Natural killer cell (primary cell): ENCODE measurements at regions not wholly inside any gene's neighbourhood (a gene's known extent, or its start where the extent isn't known, plus 50 kb on each side); places are given as distances from the start of the nearest gene placed in this dataset.

Experiments
- ATAC-seq, 3 donors: fragments of 150-1000 bp in 2 of 3; fragments of 200-7000 bp in 1 of 3; cut with Tn5 transposase; 1 replicate in 1 of 3; 2 replicates in 2 of 3; pipeline ENCODE4 v1.10.0; 2021; ENCODE audit warnings: mild to moderate bottlenecking in 2 of 3, moderate library complexity in 2 of 3
- DNase-seq, 2 donors: peaks; one replicate each; pipeline versions ENCODE4 v3.0.0 to v3.0.0-alpha.2; 2013 to 2021; ENCODE audit warnings: mixed read lengths in 1 of 2
- H3K27ac ChIP-seq: one replicate; pipeline ENCODE4 v1.5.1; 2013; ENCODE audit warnings: mild to moderate bottlenecking, low read length
- H3K27me3 ChIP-seq: one replicate; pipeline ENCODE4 v1.6.1; 2013; ENCODE audit warnings: low read length; ENCODE audit not compliant: control insufficient read depth, insufficient read depth
- H3K36me3 ChIP-seq: one replicate; pipeline ENCODE4 v1.6.1; 2013; ENCODE audit warnings: low read length; ENCODE audit not compliant: control insufficient read depth, insufficient read depth
- H3K4me1 ChIP-seq: one replicate; pipeline ENCODE4 v1.6.1; 2013; ENCODE audit warnings: low read length; ENCODE audit not compliant: control insufficient read depth, insufficient read depth
- H3K4me3 ChIP-seq: one replicate; pipeline ENCODE4 v1.5.1; 2013; ENCODE audit warnings: low read length
- H3K9me3 ChIP-seq: one replicate; pipeline ENCODE4 v1.6.1; 2013; ENCODE audit warnings: low read length; ENCODE audit not compliant: control insufficient read depth, insufficient read depth
- H3K27ac Mint-ChIP-seq, 2 donors: one replicate each; pipeline ENCODE4 v1.8.0; 2022; ENCODE audit warnings: mild to moderate bottlenecking in 2 of 2, mixed read lengths in 2 of 2, moderate library complexity in 1 of 2
- H3K27me3 Mint-ChIP-seq, 2 donors: one replicate each; pipeline ENCODE4 v1.8.0; 2022; ENCODE audit warnings: low read depth in 2 of 2, mixed read lengths in 2 of 2
- H3K36me3 Mint-ChIP-seq: one replicate; pipeline ENCODE4 v1.8.0; 2022; ENCODE audit warnings: mixed read lengths
- H3K4me1 Mint-ChIP-seq, 2 donors: one replicate each; pipeline ENCODE4 v1.8.0; 2022; ENCODE audit warnings: mixed read lengths in 2 of 2
- H3K4me3 Mint-ChIP-seq: one replicate; pipeline ENCODE4 v1.8.0; 2022; ENCODE audit warnings: mild to moderate bottlenecking, moderate library complexity, mixed read lengths
- H3K9me3 Mint-ChIP-seq, 2 donors: one replicate each; pipeline ENCODE4 v1.8.0; 2022; ENCODE audit warnings: mixed read lengths in 2 of 2
- CTCF ChIP-seq: fragments of 200-600 bp; IDR thresholded peaks from one replicate; pipeline ENCODE4 v1.8.0; 2022; ENCODE audit warnings: antibody characterized with exemption
- WGBS: methylation state at CpG from one replicate; pipeline ENCODE4 v1.1.7; 2013; ENCODE audit warnings: missing lambda C conversion rate; ENCODE audit not compliant: insufficient coverage; 5-methylcytosine and 5-hydroxymethylcytosine counted together
- intact Hi-C: fragments of 100-400 bp; cut with micrococcal nuclease; formaldehyde crosslinking; loops from one replicate; pipeline ENCODE4 v1.14.2; 2022

DNA sequence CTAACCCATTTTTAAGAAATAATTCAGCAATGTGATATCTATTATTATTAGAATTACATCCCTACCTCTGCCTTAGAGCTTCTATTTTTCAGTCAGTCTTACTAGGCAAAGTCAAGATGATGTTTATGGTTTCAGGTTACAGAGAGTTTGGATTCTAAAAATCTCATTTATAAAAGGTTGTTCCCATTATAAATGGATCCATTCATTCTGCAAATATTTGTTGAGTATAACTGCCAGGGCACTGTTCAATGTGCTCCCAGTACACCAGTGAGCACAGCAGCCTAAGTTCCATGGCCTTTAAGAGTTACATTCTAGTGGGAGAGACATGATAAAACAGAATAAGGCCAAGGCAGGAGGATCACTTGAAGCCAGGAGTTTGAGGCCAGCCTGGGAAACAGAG lies 75.9 kb upstream of the EYA4 start:
- ATAC-seq: no peak
- Mint-ChIP-seq H3K9me3 (peaks cover 3 to 10% of the 10 kb centered on the region in 2 donors), H3K4me3 (no peak overlapping the region), H3K27me3 (no peaks in the 10 kb centered on the region), H3K4me1 (no peaks in the 10 kb centered on the region), H3K36me3 (no peaks in the 10 kb centered on the region), H3K27ac (no peak overlapping the region)
- H3K27ac ChIP-seq: no peak overlapping the region
- H3K9me3 ChIP-seq: no peaks in the 10 kb centered on the region
- H3K4me1 ChIP-seq: no peaks in the 10 kb centered on the region
- intact Hi-C loops: no loop called here
- no peaks in the 10 kb centered on the region for H3K27me3 ChIP-seq
- H3K36me3 ChIP-seq: no peaks in the 10 kb centered on the region
- no peak for DNase-seq
- no peak for TF ChIP-seq CTCF
- no peak overlapping the region for H3K4me3 ChIP-seq

GRCh38 chr6:133166766-133167165 lies 74.4 kb upstream of the EYA4 start:
- Histone ChIP-seq H3K36me3 (no peaks in the 10 kb centered on the region), H3K27ac (no peak overlapping the region), H3K9me3 (no peaks in the 10 kb centered on the region), H3K4me3 (no peak overlapping the region), H3K4me1 (no peaks in the 10 kb centered on the region), H3K27me3 (no peaks in the 10 kb centered on the region)
- Mint-ChIP-seq H3K27ac (no peak overlapping the region), H3K4me1 (no peaks in the 10 kb centered on the region), H3K9me3 (peaks cover 3 to 10% of the 10 kb centered on the region in 2 donors), H3K36me3 (no peaks in the 10 kb centered on the region), H3K27me3 (no peaks in the 10 kb centered on the region), H3K4me3 (no peak overlapping the region)
- no peak for TF ChIP-seq CTCF
- ATAC-seq (no peak), DNase-seq (no peak)
- WGBS: 67% methylated on average over 4 of the region's 4 CpGs
- intact Hi-C loops: no loop called here

- WGBS: 86% methylated on average over 1 of the region's 1 CpG
- no peaks in the 10 kb centered on the region for H3K36me3 Mint-ChIP-seq
- H3K27ac Mint-ChIP-seq: no peak overlapping the region
- ATAC-seq (no peak), DNase-seq (no peak)
- Histone ChIP-seq H3K9me3 (peaks cover 12% of the 10 kb centered on the region), H3K27me3 (no peaks in the 10 kb centered on the region), H3K36me3 (no peaks in the 10 kb centered on the region), H3K4me1 (no peaks in the 10 kb centered on the region), H3K27ac (no peak overlapping the region), H3K4me3 (no peak overlapping the region)
- no peak overlapping the region for H3K4me3 Mint-ChIP-seq
- H3K27me3 Mint-ChIP-seq: no peaks in the 10 kb centered on the region
- peaks cover 9% of the 10 kb centered on the region in 2 donors for H3K9me3 Mint-ChIP-seq
- TF ChIP-seq CTCF: no peak
- intact Hi-C loops: no loop called here
- no peaks in the 10 kb centered on the region for H3K4me1 Mint-ChIP-seq
These were observed 71.3 kb upstream of the EYA4 start for GRCh38 chr6:133169901-133170300.

DNA sequence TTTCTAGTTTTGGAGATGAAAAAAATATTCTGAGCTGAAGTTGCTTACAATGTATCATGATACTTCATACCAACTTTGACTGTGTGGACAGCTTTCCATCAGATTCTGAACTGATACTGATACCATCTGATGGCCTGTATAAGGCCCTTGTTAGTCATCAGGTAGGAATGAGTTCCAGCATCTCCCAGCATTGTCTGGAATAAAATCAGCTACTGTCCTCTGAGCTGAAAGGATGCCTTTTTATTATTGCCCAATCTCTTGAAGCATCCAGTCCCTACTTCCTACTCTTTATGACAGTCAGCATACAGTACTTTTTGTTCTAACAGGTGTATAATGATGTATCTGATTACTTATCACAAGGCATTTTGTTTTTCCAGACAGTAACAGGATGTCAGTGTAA lies 70.6 kb upstream of the EYA4 start:
- Histone ChIP-seq H3K4me3 (no peak overlapping the region), H3K4me1 (no peaks in the 10 kb centered on the region), H3K27ac (no peak overlapping the region), H3K27me3 (no peaks in the 10 kb centered on the region), H3K9me3 (peaks cover 12% of the 10 kb centered on the region), H3K36me3 (no peaks in the 10 kb centered on the region)
- Mint-ChIP-seq H3K36me3 (no peaks in the 10 kb centered on the region), H3K27ac (no peak overlapping the region), H3K27me3 (no peaks in the 10 kb centered on the region), H3K9me3 (peaks cover 9% of the 10 kb centered on the region in 2 donors), H3K4me1 (no peaks in the 10 kb centered on the region), H3K4me3 (no peak overlapping the region)
- no peak for TF ChIP-seq CTCF
- ATAC-seq: no peak
- intact Hi-C loops: no loop called here
- no peak for DNase-seq
